Stimulated activated effector memory CD8-positive, alpha-beta T cell treated with anti-CD3 and anti-CD28 coated beads, Interleukin-12 subunit alpha, Interleukin-12 subunit beta, amount 100 ng/mL, for 72 hours (primary cell): ENCODE measurements at regions not wholly inside any gene's neighbourhood (a gene's known extent, or its start where the extent isn't known, plus 50 kb on each side); places are given as distances from the start of the nearest gene placed in this dataset.

Source experiments
- ATAC-seq: fragments of 150-1000 bp; cut with Tn5 transposase; 2 replicates; pipeline ENCODE4 v1.10.0; 2021
- DNase-seq, 2 donors: peaks; one replicate each; pipeline ENCODE4 v3.0.0; 2021 to 2022; ENCODE audit warnings: low spot score in 2 of 2
- H3K27ac Mint-ChIP-seq: one replicate; pipeline ENCODE4 v1.8.0; 2022; ENCODE audit warnings: mild to moderate bottlenecking, mixed read lengths
- H3K36me3 Mint-ChIP-seq: one replicate; pipeline ENCODE4 v1.8.0; 2022; ENCODE audit warnings: mild to moderate bottlenecking, mixed read lengths
- H3K4me1 Mint-ChIP-seq: one replicate; pipeline ENCODE4 v1.8.0; 2022; ENCODE audit warnings: mixed read lengths
- H3K4me3 Mint-ChIP-seq: one replicate; pipeline ENCODE4 v1.8.0; 2022; ENCODE audit warnings: mild to moderate bottlenecking, mixed read lengths
- H3K9me3 Mint-ChIP-seq: one replicate; pipeline ENCODE4 v1.8.0; 2022; ENCODE audit warnings: mixed read lengths

DNA sequence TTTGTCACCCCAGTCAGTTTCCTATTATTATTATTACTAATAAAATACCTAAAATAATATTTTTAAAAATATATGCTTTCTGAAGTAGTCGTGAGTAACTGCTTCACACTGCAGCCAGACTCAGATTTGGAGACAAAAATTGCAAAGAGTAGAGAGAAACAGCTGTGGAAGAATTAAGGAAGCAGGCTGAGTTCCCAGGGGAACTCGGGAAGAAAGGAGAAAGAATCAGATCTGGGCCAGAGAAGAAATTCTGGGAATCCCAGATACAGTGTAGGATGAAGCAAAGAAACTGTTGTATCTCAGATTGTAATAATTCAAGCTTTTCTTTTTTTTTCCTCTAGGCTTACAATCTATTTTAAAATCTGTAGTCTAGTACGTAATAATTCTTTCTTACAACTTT, 182.3 kb downstream of the FTCDNL1 start:
- H3K9me3 Mint-ChIP-seq: no peaks in the 10 kb centered on the region
- DNase-seq (no peak), ATAC-seq (no peak)
- H3K36me3 Mint-ChIP-seq: no peaks in the 10 kb centered on the region
- H3K27ac Mint-ChIP-seq: no peak overlapping the region
- no peaks in the 10 kb centered on the region for H3K4me1 Mint-ChIP-seq
- no peak overlapping the region for H3K4me3 Mint-ChIP-seq

DNA sequence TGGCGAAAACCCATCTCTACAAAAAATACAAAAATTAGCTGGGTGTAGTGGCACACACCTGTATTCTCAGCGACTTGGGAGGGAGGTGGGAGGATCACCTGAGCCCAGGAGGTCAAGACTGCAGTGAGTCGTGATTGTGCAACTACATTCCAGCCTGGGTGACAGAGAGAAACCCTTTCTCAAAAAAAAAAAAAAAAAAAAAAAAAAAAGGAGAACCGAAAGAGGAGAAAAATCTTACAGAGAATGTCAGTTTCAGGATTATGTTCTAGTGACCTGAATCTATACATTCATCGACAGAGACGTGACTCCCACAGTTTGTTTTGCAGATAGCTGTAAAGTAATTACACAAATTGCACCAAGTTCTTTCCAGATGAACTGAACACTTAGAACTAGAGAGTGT, 187.8 kb downstream of the FTCDNL1 start:
- no peak overlapping the region for H3K4me3 Mint-ChIP-seq
- no peaks in the 10 kb centered on the region for H3K36me3 Mint-ChIP-seq
- H3K27ac Mint-ChIP-seq: no peak overlapping the region
- DNase-seq: no peak
- H3K4me1 Mint-ChIP-seq: no peaks in the 10 kb centered on the region
- no peaks in the 10 kb centered on the region for H3K9me3 Mint-ChIP-seq
- no peak for ATAC-seq

DNA sequence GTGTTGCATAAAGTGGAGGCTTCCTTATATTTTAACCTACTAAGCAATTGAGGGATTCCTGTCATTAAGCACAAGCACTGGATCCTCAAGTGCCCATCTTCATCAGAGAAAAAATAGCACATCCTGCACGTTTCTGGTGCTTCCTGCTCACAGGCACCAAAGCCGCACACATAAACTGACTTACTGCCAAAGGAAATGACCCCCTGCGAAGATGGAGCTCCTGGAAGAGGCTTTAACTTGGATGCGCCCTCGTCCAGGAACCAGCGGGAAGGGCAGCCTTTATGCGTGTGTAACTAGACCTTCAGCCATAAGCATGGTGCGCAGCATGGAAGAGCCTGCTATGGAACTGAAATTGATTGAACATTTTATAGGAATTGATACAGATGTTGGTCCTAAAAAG, 188.7 kb downstream of the FTCDNL1 start:
- H3K9me3 Mint-ChIP-seq: peaks cover 2% of the 10 kb centered on the region
- no peak for DNase-seq
- H3K36me3 Mint-ChIP-seq: no peaks in the 10 kb centered on the region
- H3K4me1 Mint-ChIP-seq: no peaks in the 10 kb centered on the region
- H3K27ac Mint-ChIP-seq: no peak overlapping the region
- ATAC-seq: no peak
- no peak overlapping the region for H3K4me3 Mint-ChIP-seq

DNA sequence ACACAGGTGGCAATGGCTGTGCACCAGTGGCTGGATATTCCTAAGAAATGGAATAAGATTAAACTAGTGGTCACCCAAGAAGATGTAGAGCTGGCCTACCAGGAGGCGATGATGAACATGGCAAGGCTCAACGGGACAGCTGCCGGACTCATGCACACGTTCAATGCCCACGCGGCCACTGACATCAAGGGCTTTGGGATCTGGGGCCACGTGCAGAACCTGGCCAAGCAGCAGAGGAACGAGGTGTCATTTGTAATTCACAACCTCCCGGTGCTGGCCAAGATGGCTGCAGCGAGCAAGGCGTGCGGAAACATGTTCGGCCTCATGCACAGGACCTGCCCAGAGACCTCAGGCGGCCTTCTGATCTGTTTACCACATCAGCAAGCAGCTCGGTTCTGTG, 190.8 kb downstream of the FTCDNL1 start:
- Mint-ChIP-seq H3K36me3 (no peaks in the 10 kb centered on the region), H3K4me3 (no peak overlapping the region), H3K9me3 (peaks cover 14% of the 10 kb centered on the region), H3K4me1 (no peaks in the 10 kb centered on the region), H3K27ac (no peak overlapping the region)
- DNase-seq: no peak
- ATAC-seq: no peak

DNA sequence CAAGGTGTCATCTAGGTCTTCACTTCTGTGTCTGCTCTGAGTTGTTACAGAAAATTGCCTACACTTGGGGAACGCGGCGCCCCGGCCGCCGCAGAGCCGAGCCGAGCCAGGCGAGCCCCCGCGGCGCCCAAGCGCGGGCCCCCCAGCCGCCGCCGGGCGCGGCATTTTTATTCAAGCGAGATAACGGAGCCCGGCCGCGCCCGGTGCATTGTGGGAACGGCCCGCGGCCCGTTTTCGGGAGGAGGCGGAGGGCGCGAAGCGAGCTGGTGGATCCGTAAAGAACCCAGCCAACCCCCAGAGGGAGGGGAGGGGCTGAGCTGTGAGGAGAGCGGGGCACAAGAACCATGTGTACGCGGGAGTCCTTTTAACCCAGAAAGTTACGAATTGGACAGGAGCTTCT, 191.8 kb downstream of the FTCDNL1 start:
- H3K36me3 Mint-ChIP-seq: no peaks in the 10 kb centered on the region
- H3K4me3 Mint-ChIP-seq: no peak overlapping the region
- no peak for ATAC-seq
- no peaks in the 10 kb centered on the region for H3K4me1 Mint-ChIP-seq
- peaks cover 17% of the 10 kb centered on the region for H3K9me3 Mint-ChIP-seq
- DNase-seq: no peak
- no peak overlapping the region for H3K27ac Mint-ChIP-seq

DNA sequence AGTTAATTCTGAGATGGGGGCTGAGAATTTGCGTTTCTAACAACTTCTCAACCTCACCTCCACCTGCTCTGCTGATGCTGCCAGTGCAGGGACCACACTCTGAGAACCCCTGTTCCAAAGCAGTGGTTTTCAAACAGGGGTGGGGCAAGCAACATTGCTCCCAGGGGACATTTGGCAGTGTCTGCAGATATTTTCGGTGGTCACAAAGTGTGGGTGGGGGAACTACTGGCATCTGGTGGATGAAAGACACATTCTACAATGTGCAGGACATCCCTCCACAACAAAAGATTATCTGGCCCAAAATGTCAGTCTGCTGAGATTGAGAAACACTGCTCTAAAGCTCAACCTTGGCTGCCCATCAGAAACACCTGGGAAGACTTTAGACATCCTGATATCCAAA, 188.7 kb upstream of the SATB2 start:
- H3K27ac Mint-ChIP-seq: no peak overlapping the region
- H3K4me1 Mint-ChIP-seq: no peaks in the 10 kb centered on the region
- DNase-seq: no peak
- H3K36me3 Mint-ChIP-seq: no peaks in the 10 kb centered on the region
- ATAC-seq: no peak
- H3K9me3 Mint-ChIP-seq: peaks cover 3% of the 10 kb centered on the region
- no peak overlapping the region for H3K4me3 Mint-ChIP-seq

DNA sequence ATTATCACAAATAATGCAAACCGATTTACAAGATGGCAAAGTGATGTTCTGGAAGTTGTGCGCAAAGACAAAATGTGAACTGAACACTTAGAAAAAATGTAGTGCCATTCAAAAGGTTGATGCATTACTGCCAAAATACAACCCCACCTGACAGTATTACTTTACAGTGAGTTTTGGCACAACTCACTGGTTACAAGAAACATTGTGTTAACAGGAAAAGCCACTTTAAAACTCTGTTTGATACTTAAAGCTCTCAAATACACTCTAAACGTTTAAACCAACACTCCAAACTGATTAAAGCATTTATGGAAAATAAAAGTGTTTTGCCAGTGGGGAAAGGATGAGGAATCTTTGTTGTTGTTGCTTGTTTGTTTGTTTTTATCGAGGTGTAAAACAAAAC, 173.4 kb upstream of the SATB2 start:
- no peaks in the 10 kb centered on the region for H3K36me3 Mint-ChIP-seq
- no peaks in the 10 kb centered on the region for H3K9me3 Mint-ChIP-seq
- H3K4me1 Mint-ChIP-seq: no peaks in the 10 kb centered on the region
- H3K27ac Mint-ChIP-seq: no peak overlapping the region
- ATAC-seq: no peak
- no peak overlapping the region for H3K4me3 Mint-ChIP-seq
- DNase-seq: no peak

DNA sequence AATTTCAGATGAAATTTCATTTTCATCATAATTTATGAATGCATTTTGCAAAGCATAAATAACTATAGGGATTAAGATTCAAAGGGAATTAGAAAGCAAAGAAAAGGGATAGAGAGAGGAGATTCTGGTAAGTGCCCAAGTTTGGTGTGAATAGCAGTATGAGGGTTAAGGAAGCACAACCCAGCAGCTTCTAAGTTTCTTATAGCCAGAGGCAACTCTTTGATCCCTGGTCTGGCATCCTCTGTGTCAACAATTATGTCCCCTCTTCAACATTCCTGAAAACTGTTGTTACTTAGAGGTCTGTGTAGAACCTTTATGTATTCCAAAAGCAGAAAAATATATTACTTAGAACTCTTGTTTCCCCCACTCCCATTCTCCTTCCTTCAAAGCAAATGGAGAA, 171.6 kb upstream of the SATB2 start:
- no peak for DNase-seq
- Mint-ChIP-seq H3K4me1 (no peaks in the 10 kb centered on the region), H3K27ac (no peak overlapping the region), H3K9me3 (no peaks in the 10 kb centered on the region), H3K36me3 (no peaks in the 10 kb centered on the region), H3K4me3 (no peak overlapping the region)
- ATAC-seq: no peak

DNA sequence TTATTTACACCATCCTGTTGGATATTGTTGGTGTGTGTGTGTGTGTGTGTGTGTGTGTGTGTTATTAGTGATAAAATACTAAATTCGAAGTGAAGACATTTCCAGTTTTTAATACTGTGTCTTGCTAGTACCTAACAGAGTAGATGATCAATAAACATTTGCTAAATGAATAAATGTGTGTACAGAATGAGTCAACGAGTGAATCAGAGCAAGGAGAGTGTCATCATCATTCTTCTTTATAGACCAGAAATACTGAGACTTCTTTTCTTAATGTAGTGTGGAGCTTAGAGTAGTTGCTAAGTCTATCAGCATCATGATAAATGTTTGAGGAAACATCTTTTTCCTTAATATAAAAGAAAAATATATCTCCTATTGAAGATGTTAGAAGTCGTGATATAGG, 169.7 kb upstream of the SATB2 start:
- ATAC-seq (no peak), DNase-seq (no peak)
- Mint-ChIP-seq H3K9me3 (no peaks in the 10 kb centered on the region), H3K27ac (no peak overlapping the region), H3K4me1 (no peaks in the 10 kb centered on the region), H3K36me3 (no peaks in the 10 kb centered on the region), H3K4me3 (no peak overlapping the region)

DNA sequence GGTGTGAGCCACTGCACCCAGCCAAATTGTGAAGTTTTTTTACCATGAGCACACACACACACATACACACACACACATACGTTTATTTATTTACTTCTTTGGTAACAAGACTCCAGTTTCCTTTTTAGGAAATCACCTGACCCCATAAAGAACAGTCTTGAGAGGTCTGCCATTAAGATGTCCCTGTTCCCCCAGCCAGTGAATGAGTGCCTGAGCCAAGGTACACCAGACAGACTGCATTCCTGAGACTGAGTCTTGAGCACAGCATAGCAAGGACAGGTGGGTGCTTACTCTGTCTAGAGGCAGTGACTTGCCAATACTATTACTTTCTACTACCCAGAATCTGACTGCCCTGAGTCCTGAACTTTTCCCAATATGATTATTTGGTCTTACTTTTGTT, 167.2 kb upstream of the SATB2 start:
- no peaks in the 10 kb centered on the region for H3K9me3 Mint-ChIP-seq

DNA sequence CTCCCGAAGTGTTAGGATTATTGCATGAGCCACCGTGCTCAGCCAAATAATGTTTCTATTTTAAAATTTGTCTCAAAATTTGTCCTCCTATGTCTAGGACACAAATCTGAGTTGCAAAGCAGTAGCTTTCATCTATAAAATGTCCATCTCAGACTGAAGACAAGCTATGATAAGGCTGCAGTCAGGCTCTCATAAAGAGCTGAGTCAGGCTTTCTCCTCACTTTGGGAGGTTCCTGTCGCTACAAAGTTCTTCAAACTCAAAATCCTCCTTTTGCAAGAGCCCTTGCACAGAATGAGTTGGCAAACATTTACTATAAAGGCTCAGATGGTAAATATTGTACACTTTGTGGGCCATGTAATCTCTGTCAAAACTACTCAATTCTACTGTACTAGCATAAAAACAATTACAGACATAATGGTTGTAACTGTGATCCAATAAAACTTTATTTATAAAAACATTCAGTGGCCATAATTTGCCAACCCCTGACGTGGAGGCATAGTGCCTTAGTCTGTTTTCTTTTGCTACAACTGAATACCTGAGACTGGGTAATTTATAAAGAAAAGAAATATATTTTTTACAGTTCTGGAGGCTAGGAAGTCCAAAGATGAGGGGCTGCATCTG, 154.9 kb upstream of the SATB2 start:
- H3K9me3 Mint-ChIP-seq: peaks cover 4% of the 10 kb centered on the region

More for the DNA sequence above, 167.2 kb upstream of the SATB2 start:
- ATAC-seq: no peak
- no peak for DNase-seq
- Mint-ChIP-seq H3K4me3 (no peak overlapping the region), H3K4me1 (no peaks in the 10 kb centered on the region), H3K27ac (no peak overlapping the region), H3K36me3 (no peaks in the 10 kb centered on the region)

DNA sequence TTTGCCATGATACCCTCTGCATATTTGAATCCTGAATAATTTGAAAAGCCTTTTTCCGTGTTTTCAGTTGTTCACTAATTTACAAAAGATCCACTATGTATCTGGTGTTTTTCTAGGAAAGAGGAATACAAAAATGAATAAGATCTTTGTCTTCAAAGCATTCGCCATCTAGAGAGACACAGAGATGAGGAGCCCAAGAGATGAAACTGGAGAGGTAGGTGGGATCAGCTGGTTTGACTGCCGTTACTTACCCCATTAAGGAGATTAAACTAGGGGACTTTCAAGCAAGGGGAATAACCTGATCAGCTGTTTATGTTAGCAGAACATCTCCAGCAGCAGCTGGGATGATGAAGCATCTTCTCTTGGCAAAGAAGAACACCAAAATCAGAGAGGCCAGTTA, 150.2 kb upstream of the SATB2 start:
- H3K36me3 Mint-ChIP-seq: no peaks in the 10 kb centered on the region
- no peak overlapping the region for H3K4me3 Mint-ChIP-seq
- no peak overlapping the region for H3K27ac Mint-ChIP-seq
- no peaks in the 10 kb centered on the region for H3K4me1 Mint-ChIP-seq
- ATAC-seq (no peak), DNase-seq (no peak)
- H3K9me3 Mint-ChIP-seq: peaks cover 4% of the 10 kb centered on the region

More for the DNA sequence above, 154.9 kb upstream of the SATB2 start:
- ATAC-seq (no peak), DNase-seq (no peak)
- no peak overlapping the region for H3K27ac Mint-ChIP-seq
- H3K36me3 Mint-ChIP-seq: no peaks in the 10 kb centered on the region
- no peaks in the 10 kb centered on the region for H3K4me1 Mint-ChIP-seq
- H3K4me3 Mint-ChIP-seq: no peak overlapping the region

DNA sequence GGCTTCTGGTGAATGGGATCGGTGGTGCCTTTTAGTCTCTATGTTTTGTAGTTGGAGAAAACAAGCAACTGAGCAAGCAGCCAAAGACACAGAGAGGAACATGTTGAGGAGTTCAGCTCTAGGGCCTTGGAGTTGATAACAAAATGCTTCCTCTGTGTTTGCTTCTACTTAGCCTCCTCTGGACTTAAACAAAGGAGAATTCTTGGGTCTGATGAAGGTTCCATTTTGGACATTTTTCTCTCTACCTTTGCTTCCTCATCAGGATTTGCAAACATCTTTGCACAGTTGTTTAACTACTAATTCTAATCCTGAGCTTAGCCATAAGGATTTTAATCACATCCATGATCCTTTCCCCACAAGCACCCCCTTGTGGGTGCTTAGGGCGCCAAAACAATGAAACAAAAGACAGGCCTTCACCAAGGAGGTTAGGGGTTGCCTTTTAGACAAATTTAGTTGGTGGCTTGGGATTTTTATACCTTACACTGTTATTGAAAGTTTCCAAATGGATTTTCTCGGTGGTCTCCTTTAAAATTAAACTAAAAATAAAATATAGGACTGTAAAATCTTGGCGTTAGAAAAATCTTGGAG, 148.5 kb upstream of the SATB2 start:
- peaks cover 4% of the 10 kb centered on the region for H3K9me3 Mint-ChIP-seq
- ATAC-seq: no peak
- H3K4me3 Mint-ChIP-seq: no peak overlapping the region
- no peaks in the 10 kb centered on the region for H3K4me1 Mint-ChIP-seq
- no peaks in the 10 kb centered on the region for H3K36me3 Mint-ChIP-seq
- no peak overlapping the region for H3K27ac Mint-ChIP-seq
- DNase-seq: no peak

DNA sequence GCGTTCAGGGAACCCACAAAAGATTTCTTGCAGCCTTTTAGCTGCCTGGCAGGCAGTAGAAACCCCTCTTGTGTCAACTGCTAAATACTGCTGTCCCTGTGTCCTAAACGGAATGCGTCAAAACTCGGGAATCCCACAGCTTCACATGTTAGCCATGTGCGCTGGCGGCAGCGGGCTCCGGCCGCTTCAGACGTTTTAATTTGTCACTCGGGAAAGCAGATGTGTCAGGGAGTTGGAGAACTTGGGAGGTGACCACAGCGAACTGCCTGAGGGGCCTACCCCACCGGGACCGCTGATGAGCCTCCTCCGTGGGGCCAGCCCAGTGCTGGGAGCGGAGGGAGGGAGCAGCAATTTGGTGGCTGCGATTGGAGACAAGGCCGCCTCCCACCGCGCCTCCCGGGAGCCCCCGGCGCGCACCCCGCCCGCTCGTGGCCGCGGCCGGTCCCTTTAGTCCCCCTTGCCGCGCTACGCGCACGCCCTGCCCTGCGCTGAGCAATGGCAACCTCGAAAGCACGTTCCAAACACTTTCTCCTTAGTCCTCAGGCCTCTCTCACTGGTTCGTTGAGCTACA, 146.1 kb upstream of the SATB2 start:
- no peak overlapping the region for H3K27ac Mint-ChIP-seq

DNA sequence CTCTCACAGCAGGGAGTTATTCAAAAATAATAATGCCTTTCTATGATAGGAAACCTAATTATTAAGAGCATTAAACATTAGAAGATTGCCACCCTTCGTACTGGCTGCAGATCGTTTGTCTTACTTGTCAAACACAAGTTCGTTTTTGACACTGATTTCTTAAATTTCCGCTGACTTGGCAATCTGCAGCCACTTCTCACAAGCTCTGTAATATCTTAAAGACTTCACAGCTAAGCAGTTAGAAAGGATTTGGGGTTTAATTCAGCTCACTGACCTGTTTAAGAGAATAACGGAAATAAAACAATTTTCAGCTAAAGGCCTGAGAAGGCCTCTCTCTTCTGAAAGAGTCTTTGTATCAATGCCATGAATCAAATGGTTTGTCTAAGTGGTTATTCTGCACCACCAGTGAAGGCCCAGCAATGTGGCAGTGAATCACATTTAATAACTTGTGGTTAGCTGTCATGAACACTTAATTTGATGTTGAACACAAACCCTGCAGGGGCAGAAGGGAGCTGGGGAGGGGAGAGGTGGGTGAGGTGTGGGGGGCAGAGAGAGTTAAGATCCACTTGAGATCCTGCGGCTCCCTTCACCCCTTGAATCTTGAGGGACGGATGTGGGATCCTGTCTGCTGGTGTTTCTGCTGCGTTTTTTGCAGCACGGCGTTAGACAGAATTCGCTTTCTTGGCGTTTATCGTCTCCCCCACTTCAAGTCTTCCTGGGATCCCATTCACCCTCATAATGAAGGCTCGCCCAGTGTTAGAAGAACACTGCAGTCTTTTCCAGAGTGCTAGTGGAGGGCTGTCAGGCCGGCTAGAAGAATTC, 145.4 kb upstream of the SATB2 start:
- no peak for DNase-seq
- no peak for ATAC-seq
- no peak overlapping the region for H3K27ac Mint-ChIP-seq
- no peaks in the 10 kb centered on the region for H3K4me1 Mint-ChIP-seq
- no peaks in the 10 kb centered on the region for H3K36me3 Mint-ChIP-seq
- no peaks in the 10 kb centered on the region for H3K9me3 Mint-ChIP-seq
- no peak overlapping the region for H3K4me3 Mint-ChIP-seq

More for the DNA sequence above, 146.1 kb upstream of the SATB2 start:
- ATAC-seq (no peak), DNase-seq (no peak)
- H3K9me3 Mint-ChIP-seq: no peaks in the 10 kb centered on the region
- no peaks in the 10 kb centered on the region for H3K4me1 Mint-ChIP-seq
- H3K36me3 Mint-ChIP-seq: no peaks in the 10 kb centered on the region
- no peak overlapping the region for H3K4me3 Mint-ChIP-seq
